Vagina (tissue), 2 donors: ENCODE measurements at regions not wholly inside any gene's neighbourhood (a gene's known extent, or its start where the extent isn't known, plus 50 kb on each side); places are given as distances from the start of the nearest gene placed in this dataset.

Experiments
- POLR2A ChIP-seq, 2 donors: fragments of 450-650 bp; IDR thresholded peaks; one replicate each; pipeline ENCODE4 v1.6.1; 2017; ENCODE audit warnings: antibody characterized with exemption in 2 of 2, mild to moderate bottlenecking in 2 of 2, moderate library complexity in 2 of 2
- POLR2AphosphoS5 ChIP-seq, 2 donors: sonication (generic); formaldehyde crosslinking; IDR thresholded peaks; one replicate each; pipeline ENCODE4 v1.9.0; 2017; ENCODE audit warnings: antibody characterized with exemption in 2 of 2, mild to moderate bottlenecking in 2 of 2, low read depth in 1 of 2; ENCODE audit not compliant: insufficient read depth in 1 of 2
- TF ChIP-seq, protein P1 (sequence below), 3 experiments: fragments of 450-650 bp in 2 of 3; fragments of 200-600 bp in 1 of 3; sonication (generic) in 1 of 3; IDR thresholded peaks; one replicate each; pipeline ENCODE4 v1.5.1; 2017 to 2019; ENCODE audit warnings: antibody characterized with exemption in 3 of 3, mild to moderate bottlenecking in 2 of 3, moderate library complexity in 2 of 3

- TF ChIP-seq, protein P1, sequence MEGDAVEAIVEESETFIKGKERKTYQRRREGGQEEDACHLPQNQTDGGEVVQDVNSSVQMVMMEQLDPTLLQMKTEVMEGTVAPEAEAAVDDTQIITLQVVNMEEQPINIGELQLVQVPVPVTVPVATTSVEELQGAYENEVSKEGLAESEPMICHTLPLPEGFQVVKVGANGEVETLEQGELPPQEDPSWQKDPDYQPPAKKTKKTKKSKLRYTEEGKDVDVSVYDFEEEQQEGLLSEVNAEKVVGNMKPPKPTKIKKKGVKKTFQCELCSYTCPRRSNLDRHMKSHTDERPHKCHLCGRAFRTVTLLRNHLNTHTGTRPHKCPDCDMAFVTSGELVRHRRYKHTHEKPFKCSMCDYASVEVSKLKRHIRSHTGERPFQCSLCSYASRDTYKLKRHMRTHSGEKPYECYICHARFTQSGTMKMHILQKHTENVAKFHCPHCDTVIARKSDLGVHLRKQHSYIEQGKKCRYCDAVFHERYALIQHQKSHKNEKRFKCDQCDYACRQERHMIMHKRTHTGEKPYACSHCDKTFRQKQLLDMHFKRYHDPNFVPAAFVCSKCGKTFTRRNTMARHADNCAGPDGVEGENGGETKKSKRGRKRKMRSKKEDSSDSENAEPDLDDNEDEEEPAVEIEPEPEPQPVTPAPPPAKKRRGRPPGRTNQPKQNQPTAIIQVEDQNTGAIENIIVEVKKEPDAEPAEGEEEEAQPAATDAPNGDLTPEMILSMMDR (IDR thresholded peaks at IDR 0.05) = no peak
- TF ChIP-seq POLR2A (IDR thresholded peaks at IDR 0.05) (no peak), POLR2AphosphoS5 (IDR thresholded peaks at IDR 0.05; ENCODE audit: insufficient read depth in 1 of 2, low read depth in 1 of 2) (no peak)
These were observed 150.7 kb downstream of the DLL1 start for GRCh38 chr6:170140129-170140528.
